GM18519 (cell line): ENCODE measurements at regions not wholly inside any gene's neighbourhood (a gene's known extent, or its start where the extent isn't known, plus 50 kb on each side); places are given as distances from the start of the nearest gene placed in this dataset.
"Not testable (repeated sequence)": the region's sequence is repeated elsewhere in the genome, so short reads cannot be mapped to it uniquely, and the experiment has no call there.

Experiments
- ATAC-seq: cut with Tn5 transposase; IDR thresholded peaks from one replicate; pipeline ENCODE4 v1.9.1; 2021; ENCODE audit warnings: mild to moderate bottlenecking, moderate library complexity; ENCODE audit not compliant: unreplicated experiment, low FRiP score

DNA sequence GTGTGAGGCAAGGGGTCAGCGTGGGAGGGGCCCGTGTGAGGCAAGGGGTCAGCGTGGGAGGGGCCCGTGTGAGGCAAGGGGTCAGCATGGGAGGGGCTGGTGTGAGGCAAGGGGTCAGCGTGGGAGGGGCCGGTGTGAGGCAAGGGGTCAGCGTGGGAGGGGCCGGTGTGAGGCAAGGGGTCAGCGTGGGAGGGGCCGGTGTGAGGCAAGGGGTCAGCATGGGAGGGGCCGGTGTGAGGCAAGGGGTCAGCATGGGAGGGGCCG is 119.2 kb downstream of the SEPTIN14 start:
- ATAC-seq, result not testable (repeated sequence)

DNA sequence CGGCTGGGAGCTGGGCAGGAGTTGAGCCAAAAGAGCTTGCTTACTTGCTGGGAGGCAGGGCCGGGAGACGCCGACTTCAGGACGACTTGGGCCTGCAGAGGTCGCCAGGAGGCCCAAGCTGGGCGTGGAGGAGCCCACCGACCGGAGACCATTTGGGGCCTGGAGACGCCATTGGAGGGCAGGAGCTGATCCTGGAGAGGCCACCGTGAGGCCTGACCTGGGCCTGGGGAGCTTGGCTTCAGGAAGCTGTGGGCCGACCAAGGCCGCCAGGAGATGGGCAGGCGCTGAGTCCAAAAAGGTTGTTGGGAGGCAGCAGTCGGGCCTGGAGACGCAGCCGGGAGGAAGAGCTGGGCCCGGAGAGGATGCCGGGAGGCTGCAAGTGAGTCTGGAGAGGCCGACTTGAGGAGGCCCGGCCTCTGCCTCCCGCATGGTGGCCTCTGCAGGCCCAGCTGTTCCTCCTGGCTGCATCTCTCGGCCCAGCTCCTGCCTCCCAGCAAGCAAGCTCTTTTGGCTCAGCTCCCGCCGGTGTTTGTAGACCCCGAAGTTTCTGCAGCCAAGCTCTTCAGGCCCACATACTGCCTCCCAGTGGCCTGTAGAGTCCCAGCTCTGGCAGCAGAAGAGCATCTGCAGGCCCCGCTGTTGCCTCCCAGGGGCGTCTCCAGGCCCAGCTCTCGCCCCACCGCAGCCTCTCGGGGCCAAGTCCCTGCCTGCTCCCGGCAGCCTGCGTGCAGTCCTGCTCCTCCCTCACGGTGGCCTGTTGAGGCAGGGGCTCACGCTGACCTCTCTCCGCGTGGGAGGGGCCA is 119.7 kb downstream of the SEPTIN14 start:
- not testable (repeated sequence) for ATAC-seq

DNA sequence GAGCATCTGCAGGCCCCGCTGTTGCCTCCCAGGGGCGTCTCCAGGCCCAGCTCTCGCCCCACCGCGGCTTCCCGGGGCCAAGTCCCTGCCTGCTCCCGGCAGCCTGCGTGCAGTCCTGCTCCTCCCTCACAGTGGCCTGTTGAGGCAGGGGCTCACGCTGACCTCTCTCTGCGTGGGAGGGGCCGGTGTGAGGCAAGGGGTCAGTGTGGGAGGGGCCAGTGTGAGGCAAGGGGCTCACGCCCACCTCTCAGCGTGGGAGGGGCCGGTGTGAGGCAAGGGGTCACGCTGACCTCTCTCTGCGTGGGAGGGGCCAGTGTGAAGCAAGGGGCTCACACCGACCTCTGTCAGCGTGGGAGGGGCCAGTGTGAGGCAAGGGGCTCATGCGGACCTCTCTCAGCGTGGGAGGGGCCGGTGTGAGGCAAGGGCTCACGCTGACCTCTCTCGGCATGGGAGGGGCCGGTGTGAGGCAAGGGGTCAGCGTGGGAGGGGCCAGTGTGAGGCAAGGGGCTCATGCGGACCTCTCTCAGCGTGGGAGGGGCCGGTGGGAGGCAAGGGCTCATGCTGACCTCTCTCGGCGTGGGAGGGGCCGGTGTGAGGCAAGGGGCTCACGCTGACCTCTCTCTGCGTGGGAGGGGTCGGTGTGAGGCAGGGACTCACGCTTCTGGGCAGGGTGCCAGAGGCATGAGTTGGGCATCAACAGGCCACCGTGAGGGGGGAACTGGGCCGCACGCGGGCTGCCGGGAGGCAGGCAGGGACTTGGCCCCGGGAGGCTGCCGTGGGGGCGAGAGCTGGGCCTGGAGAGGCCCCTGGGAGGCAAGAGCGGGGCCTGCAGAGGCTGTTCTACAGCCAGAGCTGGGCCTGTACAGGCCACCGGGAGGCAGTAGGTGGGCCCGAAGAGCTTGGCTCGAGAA is 120.6 kb downstream of the SEPTIN14 start:
- ATAC-seq, result not testable (repeated sequence)

DNA sequence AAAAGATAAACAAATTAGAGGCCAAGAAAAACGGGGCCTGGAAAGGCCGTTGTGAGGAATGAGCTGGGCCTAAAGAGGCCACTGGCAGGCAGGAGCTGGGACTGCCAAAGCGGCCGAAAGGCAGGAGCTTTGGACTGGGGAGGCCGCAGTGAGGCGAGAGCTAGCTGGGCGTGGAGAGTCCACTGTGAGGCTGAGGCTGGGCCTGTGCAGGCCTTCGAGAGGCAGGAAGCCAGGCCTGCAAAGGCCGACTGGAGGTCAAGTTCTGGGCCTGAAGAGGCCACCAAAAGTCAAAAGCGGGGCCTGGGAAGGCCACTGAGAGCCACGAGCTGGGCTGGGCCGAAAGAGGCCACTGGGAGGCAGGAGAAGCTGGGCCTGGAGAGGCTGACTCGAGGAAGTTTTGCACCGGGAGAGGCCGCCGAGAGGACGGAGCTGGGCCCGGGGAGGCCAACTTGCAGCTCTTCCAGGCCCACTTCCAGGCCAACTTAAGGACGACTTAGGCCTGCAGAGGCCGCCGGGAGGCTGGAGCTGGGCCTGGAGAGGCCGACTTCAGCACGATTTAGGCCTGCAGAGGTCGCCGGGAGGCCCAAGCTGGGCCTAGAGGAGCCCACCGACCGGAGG is 121.8 kb downstream of the SEPTIN14 start:
- ATAC-seq, result not testable (repeated sequence)

DNA sequence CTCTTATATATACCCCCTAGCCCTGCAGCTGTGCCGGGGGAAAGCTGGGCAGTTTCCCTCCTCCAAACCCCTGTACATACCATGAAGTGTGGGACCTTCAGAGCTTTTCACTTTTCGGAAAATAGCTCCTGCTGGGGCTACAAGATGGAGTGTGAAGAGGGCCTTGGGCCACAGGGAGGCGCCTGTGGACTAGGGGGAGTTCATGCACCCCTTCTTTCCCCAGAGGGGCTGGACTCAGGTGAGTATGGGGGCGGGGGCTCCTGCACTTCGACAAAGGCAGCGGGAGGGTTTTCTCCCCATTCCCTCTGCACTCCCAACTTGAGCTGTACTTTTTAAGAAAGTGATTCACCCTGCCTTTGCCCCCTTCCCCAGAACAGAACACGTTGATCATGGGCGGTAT is 122.5 kb downstream of the SEPTIN14 start:
- not testable (repeated sequence) for ATAC-seq

DNA sequence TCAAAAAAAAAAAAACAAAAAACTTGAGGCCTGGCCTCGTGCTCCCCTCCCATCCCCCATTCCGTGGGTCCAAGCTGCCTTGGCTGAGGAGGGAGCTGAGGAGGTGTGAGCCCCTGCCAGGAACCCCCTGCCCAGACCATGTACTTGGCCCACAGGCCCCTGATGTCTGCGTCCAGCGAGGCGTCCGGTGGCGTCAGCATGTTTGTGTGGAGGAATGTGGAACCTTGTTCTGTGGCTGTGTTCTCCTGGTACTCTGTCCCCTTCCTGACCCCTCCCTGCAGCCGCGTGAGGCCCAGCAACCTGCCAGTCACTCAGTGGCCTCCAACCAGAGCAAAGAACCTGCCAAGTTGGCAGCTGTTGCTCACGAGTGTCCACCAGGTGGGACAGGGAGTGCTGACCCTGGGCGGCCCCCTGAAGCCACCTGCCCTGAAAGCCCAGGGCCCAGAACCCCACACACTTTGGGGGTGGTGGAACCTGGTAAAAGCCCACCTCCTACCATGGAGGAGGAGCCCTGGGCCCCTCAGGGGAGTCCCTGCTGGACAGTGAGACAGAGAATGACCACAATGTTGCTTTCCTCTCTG is 125.8 kb downstream of the SEPTIN14 start:
- ATAC-seq, result not testable (repeated sequence)

DNA sequence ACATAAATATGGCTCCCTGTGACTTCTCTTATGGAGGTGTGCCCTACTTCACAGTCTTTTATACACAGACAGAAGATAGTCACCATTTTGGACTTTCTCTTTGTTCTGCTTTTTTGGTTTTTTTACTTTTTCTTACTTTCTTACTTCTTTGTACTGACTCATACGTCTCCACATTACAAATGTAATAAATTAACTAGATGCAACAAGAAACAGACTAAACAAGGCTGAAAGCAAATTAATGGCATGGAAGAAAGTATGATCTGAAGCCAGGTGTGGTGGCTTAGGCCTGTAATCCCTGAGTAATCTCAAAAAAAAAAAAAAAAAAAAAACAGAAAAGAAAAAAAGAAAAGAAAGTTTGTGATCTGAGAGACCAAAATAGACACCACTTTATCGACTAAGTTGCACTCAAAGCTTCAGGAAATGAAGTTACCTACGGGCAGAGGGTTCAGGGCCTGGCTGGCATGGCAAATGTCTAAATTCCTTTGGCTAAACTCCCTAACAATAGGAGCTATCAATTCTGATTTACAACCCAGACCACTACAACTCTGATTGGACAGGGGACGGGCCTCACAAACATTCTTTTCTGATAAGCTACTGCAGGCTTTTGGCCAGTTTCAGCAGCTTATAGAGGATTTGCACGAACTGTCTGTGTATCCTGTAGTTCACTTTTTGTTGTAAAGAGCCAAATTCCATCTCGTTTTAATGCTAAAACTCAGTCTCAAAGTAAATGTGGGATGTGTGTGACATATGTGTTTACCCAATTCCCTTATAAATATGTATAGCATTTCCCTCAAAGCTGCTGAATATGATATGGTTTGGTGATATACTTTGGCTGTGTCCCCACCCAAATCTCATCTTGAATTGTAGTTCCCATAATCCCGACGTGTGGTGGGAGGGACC is 129.1 kb downstream of the SEPTIN14 start:
- no peak for ATAC-seq

DNA sequence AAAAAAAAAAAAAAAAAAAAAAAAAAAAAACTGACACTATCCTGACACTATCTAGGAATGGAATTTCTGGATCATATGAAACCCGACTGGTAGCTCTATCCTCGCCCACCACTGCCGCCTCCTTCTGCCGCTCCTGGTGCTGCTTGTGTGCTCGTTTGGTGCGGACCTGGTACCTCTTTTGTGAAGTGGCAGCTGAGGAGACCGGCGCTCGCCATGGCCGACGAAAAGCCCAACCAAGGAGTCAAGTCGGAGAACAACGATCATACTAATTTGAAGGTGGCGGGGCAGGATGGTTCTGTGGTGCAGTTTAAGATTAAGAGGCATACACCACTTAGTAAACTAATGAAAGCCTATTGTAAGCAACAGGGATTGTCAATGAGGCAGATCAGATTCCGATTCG is 130.6 kb downstream of the SEPTIN14 start:
- ATAC-seq, result no peak

DNA sequence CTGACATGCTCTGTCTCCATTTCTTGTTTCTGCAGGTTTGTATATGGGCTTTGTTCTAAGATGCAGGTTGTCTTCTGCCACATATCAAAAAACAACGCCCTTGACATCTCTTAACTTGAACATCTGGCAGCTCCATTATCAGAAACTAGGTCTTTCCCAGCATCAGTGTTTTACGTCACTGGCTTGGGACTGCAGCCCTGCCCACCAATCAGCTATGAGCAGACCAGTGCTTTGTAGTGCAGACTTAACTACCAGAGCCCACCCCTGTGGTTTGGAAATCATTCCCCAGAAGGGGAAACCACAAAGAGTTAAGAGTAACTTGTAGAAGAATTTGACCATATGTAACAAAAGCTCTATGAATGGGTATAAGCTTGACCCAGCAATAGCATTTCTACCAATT is 132.4 kb downstream of the SEPTIN14 start:
- ATAC-seq, result no peak

DNA sequence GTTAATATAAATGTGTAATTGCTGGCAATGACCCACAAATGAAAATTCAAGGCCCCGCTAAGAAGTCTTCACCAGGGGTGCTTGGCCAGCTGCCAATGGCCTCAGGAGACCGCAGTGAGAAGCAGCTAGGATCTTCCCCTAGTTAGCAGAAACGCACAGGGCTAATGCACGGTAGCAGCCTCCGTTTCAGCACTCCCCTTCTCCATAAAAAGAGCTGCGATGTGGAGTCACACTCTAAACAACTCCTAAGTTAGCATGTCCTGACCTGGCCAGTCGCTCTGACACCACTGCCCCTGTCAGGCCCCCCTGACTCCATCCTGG is 139.0 kb downstream of the SEPTIN14 start:
- ATAC-seq, result no peak

DNA sequence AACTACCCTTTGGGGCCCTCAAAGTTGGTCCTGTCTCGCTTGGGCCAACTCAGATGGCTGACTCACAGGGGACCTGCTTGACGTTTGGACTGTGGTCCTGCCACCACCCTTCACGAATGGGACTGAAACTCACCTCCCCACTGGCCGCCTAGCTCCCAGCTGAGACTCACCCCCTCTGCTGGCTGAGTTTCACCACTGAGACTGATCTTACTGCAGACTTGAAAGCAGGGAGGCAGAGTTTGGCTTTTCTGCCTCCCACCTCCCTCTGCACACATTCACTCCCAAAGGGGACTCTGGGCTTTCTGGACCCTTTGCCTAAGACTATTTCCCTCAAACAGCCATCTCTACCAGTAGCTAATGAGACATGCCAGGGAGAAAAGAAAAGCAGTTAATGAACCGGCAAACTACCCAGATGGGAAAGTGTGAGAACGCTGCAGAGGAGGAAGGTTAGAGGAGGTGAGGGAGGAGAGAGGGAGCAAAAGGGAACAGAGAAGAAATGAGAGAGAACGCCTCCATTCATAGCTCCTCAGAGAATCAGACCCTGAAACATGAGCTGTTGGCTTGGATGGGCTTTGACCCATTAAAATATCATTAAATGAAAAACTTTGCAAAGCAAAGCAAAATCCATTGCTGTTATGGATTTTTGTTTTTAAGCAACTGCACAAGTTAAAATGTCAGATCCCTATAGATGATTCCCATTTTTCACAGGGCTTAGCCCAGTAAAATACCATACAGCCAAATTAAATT is 139.5 kb downstream of the SEPTIN14 start:
- ATAC-seq, result peak; percentile 98

DNA sequence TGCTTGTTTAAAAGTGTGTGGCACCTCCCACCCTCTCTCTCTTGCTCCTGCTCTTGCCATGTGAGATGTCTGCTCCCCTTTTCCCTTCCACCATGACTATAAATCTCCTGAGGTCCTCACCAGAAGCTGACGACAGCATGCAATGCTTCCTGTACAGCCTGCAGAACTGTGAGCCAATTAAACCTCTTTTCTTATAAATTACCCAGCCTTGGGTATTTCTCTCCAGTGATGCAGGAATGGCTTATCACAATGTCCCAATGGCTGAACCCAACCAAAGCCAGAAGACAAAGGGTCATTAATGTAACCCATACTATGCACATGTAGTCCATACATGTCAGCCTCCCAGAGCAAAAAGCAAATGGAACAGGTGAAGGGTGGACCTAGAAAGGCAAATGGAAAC is 141.5 kb downstream of the SEPTIN14 start:
- not testable (repeated sequence) for ATAC-seq

DNA sequence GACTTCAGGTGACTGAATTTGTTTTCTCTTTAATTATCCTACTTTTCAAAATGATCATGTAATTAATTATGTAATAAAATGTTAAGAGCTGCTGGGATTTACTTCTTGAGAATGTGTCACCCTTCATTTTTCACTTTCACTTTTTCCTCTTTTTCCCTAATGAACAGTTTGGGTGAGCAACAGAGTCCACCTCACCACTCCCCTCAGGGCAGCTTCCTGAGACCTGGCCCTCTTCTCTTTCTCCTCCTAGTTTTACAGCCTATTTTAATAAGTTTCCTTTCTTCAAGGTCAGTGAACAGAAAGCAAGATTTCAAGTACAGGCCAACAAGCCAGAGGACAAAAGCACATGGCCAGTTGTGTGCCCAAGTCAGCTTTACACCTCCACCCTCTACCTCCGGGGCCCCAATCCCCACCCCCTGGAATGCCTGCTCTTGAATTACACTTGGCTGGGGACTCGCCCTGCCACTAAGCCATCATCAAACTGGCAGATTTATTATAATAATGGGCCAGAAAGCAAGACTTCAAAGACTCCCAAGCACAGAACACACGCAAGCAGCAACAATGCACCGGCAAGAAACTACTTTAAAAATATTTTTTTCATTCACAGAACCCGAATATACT is 143.1 kb upstream of the VOPP1 start:
- not testable (repeated sequence) for ATAC-seq

DNA sequence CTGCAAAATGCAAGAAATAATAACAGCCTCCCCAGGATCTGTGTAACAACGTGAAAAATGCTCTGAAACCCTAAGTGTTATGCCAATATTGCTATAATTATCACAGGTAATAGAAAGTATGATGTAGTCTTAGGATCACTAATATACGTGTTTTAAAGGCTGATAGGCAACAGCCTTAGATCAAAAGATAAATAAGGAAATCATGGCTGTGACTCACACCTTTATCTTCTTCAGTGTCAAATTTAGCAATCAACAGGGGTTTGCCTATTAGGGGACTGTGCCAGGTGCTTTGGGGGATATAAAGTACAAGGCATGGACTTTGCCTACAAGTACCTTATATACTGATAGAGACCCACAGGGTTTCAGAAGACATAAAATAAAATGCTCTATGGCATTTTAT is 142.1 kb upstream of the VOPP1 start:
- ATAC-seq, result not testable (repeated sequence)

DNA sequence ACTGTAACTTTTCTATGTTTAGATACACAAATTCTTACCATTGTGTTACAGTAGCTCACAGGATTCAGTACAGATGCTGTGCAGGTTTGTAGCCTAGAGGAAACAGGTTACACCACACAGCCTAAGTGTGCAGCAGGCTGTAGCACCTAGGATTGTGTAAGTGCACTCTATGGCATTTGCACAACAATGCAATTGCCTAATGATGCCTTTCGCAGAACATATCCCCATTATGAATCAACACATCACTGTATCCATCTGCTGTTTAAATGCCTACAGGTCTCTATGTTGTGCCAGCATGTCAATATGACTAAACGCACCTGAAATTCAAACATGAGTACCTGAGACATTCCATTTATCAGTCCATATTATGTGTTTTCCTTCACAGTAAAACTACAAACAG is 138.0 kb upstream of the VOPP1 start:
- ATAC-seq, result not testable (repeated sequence)

DNA sequence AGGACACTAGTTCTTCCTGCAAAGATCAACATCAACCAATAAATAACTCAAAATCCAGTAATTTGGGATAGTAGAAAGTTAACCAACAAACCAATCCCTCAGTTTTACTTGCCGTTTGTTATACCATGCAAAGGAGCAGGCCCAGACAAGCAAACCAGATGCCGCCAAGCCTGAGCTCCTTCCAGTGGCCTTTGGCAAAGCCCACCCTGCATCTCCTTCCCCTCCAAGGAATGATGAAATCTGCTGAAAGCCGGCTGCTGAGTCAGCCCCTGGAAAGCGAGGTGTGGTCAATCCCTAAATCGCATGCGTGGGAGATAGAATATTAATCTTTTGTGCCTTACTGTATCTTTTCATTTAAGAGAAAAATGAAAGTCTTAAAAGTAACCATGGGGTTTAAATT is 135.7 kb upstream of the VOPP1 start:
- ATAC-seq, result not testable (repeated sequence)

DNA sequence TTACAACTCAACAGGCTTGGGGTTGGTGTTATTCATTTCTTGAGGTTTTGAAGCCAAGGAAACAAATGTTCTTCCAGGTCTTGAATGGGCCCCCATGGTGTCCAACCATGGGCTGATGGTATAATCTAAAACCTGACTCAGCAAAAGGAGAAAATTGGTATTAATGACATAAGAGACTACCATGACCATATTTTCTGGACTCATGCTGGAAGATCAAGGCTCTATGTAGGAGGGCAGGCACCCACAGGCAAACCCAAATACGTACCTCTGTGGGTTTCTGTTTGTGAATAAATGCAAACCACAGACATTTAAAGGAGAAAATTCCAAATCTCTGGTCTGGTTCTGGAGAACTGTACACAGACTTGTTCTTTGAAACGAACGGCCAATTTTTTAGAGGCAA is 135.1 kb upstream of the VOPP1 start:
- ATAC-seq, result not testable (repeated sequence)

DNA sequence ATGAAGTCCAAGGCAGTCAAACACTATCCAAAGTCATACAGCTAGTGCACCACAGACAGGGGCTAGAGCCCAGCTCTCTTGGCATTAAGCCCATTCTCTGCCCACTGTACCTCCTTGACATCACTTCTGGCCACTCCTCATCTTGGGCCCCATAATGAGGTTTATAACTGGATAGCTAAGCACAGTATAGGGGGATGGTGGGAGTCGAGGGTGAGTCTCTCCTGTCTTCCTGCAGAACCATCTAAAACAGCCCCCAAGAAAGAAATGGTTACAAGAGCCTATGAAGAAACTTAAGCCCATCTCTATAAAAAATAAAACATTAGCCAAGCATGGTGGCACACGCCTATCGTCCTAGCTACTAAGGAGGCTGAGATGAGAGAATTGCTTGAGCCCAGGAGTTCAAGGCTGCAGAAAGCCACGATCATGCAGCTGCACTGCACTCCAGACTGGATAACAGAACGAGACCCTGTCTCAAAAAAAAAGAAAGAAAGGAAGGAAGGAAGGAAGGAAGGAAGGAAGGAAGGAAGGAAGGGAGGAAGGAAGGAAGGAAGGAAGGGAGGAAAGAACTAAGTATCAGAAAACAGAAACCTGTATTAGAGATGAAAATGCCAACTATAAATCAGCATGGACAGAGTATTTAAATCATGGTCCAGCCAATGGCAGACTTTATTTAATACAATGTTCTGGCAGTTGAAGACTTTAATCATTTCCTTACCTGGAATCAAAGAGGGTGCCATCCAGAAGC is 134.3 kb upstream of the VOPP1 start:
- ATAC-seq, result not testable (repeated sequence)
